Neural cell (in vitro differentiated cells): ENCODE measurements at regions not wholly inside any gene's neighbourhood (a gene's known extent, or its start where the extent isn't known, plus 50 kb on each side); places are given as distances from the start of the nearest gene placed in this dataset.

Experiments
- H2AFZ ChIP-seq: fragments of 200-600, 300-800 bp; sonication (generic), shearing (Covaris generic); 2 replicates; pipeline ENCODE4 v1.6.0; 2014; ENCODE audit warnings: low read depth, mild to moderate bottlenecking, antibody characterized with exemption, low read length, moderate library complexity
- H3F3A ChIP-seq: fragments of 200-600 bp; shearing (Covaris generic); 2 replicates; pipeline ENCODE4 v1.6.1; 2016; ENCODE audit warnings: mild to moderate bottlenecking, moderate library complexity, mixed read lengths, antibody characterized with exemption, low read length; ENCODE audit not compliant: insufficient read depth, poor library complexity, severe bottlenecking
- H3K27ac ChIP-seq: fragments of 200-600, 300-800 bp; sonication (generic), shearing (Covaris generic); 2 replicates; pipeline ENCODE4 v1.5.1; 2014; ENCODE audit warnings: mild to moderate bottlenecking, low read length, moderate library complexity
- H3K27me3 ChIP-seq: fragments of 300-800, 200-600 bp; sonication (generic), shearing (Covaris generic); 2 replicates; pipeline ENCODE4 v1.6.0; 2014; ENCODE audit warnings: mild to moderate bottlenecking, low read depth, low read length, moderate library complexity; ENCODE audit not compliant: insufficient read depth
- H3K36me3 ChIP-seq: fragments of 300-800, 200-600 bp; sonication (generic), shearing (Covaris generic); 2 replicates; pipeline ENCODE4 v1.5.1; 2014; ENCODE audit warnings: mild to moderate bottlenecking, antibody characterized with exemption, low read length, moderate library complexity; ENCODE audit not compliant: insufficient read depth
- H3K4me2 ChIP-seq: fragments of 300-800, 200-600 bp; sonication (generic), shearing (Covaris generic); 2 replicates; pipeline ENCODE4 v1.6.0; 2014; ENCODE audit warnings: mild to moderate bottlenecking, low read length
- H3K4me3 ChIP-seq: fragments of 300-800, 200-600 bp; sonication (generic), shearing (Covaris generic); 2 replicates; pipeline ENCODE4 v1.5.1; 2014; ENCODE audit warnings: mild to moderate bottlenecking, low read length, moderate library complexity
- H3K79me2 ChIP-seq: fragments of 200-600 bp; shearing (Covaris generic); replicated peaks from 2 replicates; pipeline ENCODE4 v1.6.0; 2014; ENCODE audit warnings: mild to moderate bottlenecking, low read length, moderate library complexity; ENCODE audit not compliant: insufficient read depth
- H3K9ac ChIP-seq: fragments of 300-800, 200-600 bp; sonication (generic), shearing (Covaris generic); 2 replicates; pipeline ENCODE4 v1.6.1; 2016; ENCODE audit warnings: mild to moderate bottlenecking, low read length, mixed read lengths
- H3K9me2 ChIP-seq: fragments of 200-600 bp; shearing (Covaris generic); 2 replicates; pipeline ENCODE4 v1.6.1; 2016; ENCODE audit warnings: mild to moderate bottlenecking, low read length, mixed read lengths; ENCODE audit not compliant: insufficient read depth
- H3K9me3 ChIP-seq: fragments of 200-600, 300-800 bp; sonication (generic), shearing (Covaris generic); 2 replicates; pipeline ENCODE4 v1.6.1; 2016; ENCODE audit warnings: mild to moderate bottlenecking, mixed run types, low read length, moderate library complexity, mixed read lengths
- H4K20me1 ChIP-seq: fragments of 200-600 bp; shearing (Covaris generic); 2 replicates; pipeline ENCODE4 v1.6.1; 2016; ENCODE audit warnings: mild to moderate bottlenecking, mixed run types; ENCODE audit not compliant: insufficient read depth
- EP300 ChIP-seq: fragments of 450-650 bp; conservative IDR thresholded peaks from 2 replicates; pipeline ENCODE4 v1.6.1; 2014; ENCODE audit warnings: antibody characterized with exemption, mild to moderate bottlenecking, moderate library complexity; ENCODE audit not compliant: poor library complexity, severe bottlenecking
- EZH2 ChIP-seq: fragments of 200-600, 300-800 bp; shearing (Covaris generic), sonication (generic); IDR thresholded peaks from 2 replicates; pipeline ENCODE4 v1.6.1; 2014; ENCODE audit warnings: antibody characterized with exemption, low read length, borderline replicate concordance, mild to moderate bottlenecking; ENCODE audit not compliant: insufficient read depth, poor library complexity, severe bottlenecking
- MXI1 ChIP-seq: fragments of 450-650 bp; conservative IDR thresholded peaks from 2 replicates; pipeline ENCODE4 v1.6.1; 2014; ENCODE audit warnings: antibody characterized with exemption, mild to moderate bottlenecking; ENCODE audit not compliant: poor library complexity, severe bottlenecking
- POLR2AphosphoS5 ChIP-seq: IDR thresholded peaks from 2 replicates; pipeline ENCODE4 v1.6.1; 2012
- RAD21 ChIP-seq: fragments of 450-650 bp; conservative IDR thresholded peaks from 2 replicates; pipeline ENCODE4 v1.6.1; 2014; ENCODE audit warnings: antibody characterized with exemption, mild to moderate bottlenecking, moderate library complexity
- SMC3 ChIP-seq: fragments of 450-650 bp; conservative IDR thresholded peaks from 2 replicates; pipeline ENCODE4 v1.6.1; 2014; ENCODE audit warnings: antibody characterized with exemption, mild to moderate bottlenecking, moderate library complexity; ENCODE audit not compliant: poor library complexity
- TAF1 ChIP-seq: IDR thresholded peaks from 2 replicates; pipeline ENCODE4 v1.6.1; 2012; ENCODE audit warnings: low read depth
- TF ChIP-seq, protein P1 (sequence below): IDR thresholded peaks from 2 replicates; pipeline ENCODE4 v1.6.1; 2012; ENCODE audit warnings: borderline replicate concordance
- TF ChIP-seq, protein P2 (sequence below): fragments of 450-650 bp; IDR thresholded peaks from 2 replicates; pipeline ENCODE4 v1.5.1; 2014; ENCODE audit warnings: antibody characterized with exemption, mild to moderate bottlenecking, moderate library complexity; ENCODE audit not compliant: poor library complexity, severe bottlenecking

GRCh38 chr6:67667637-67668422, 967.3 kb upstream of the ADGRB3 start:
- H3K79me2 ChIP-seq, result no peaks in the 10 kb centered on the region
- H3K9me3 ChIP-seq, result peaks cover 3% of the 10 kb centered on the region
- no peaks in the 10 kb centered on the region for H3K36me3 ChIP-seq
- H4K20me1 ChIP-seq, result no peaks in the 10 kb centered on the region
- no peak overlapping the region for H3K27ac ChIP-seq
- TF ChIP-seq RAD21 (no peak), TAF1 (no peak), MXI1 (no peak), SMC3 (no peak), EZH2 (no peak), EP300 (no peak), POLR2AphosphoS5 (no peak)
- TF ChIP-seq, protein P1, sequence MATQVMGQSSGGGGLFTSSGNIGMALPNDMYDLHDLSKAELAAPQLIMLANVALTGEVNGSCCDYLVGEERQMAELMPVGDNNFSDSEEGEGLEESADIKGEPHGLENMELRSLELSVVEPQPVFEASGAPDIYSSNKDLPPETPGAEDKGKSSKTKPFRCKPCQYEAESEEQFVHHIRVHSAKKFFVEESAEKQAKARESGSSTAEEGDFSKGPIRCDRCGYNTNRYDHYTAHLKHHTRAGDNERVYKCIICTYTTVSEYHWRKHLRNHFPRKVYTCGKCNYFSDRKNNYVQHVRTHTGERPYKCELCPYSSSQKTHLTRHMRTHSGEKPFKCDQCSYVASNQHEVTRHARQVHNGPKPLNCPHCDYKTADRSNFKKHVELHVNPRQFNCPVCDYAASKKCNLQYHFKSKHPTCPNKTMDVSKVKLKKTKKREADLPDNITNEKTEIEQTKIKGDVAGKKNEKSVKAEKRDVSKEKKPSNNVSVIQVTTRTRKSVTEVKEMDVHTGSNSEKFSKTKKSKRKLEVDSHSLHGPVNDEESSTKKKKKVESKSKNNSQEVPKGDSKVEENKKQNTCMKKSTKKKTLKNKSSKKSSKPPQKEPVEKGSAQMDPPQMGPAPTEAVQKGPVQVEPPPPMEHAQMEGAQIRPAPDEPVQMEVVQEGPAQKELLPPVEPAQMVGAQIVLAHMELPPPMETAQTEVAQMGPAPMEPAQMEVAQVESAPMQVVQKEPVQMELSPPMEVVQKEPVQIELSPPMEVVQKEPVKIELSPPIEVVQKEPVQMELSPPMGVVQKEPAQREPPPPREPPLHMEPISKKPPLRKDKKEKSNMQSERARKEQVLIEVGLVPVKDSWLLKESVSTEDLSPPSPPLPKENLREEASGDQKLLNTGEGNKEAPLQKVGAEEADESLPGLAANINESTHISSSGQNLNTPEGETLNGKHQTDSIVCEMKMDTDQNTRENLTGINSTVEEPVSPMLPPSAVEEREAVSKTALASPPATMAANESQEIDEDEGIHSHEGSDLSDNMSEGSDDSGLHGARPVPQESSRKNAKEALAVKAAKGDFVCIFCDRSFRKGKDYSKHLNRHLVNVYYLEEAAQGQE, result no peak
- TF ChIP-seq, protein P2, sequence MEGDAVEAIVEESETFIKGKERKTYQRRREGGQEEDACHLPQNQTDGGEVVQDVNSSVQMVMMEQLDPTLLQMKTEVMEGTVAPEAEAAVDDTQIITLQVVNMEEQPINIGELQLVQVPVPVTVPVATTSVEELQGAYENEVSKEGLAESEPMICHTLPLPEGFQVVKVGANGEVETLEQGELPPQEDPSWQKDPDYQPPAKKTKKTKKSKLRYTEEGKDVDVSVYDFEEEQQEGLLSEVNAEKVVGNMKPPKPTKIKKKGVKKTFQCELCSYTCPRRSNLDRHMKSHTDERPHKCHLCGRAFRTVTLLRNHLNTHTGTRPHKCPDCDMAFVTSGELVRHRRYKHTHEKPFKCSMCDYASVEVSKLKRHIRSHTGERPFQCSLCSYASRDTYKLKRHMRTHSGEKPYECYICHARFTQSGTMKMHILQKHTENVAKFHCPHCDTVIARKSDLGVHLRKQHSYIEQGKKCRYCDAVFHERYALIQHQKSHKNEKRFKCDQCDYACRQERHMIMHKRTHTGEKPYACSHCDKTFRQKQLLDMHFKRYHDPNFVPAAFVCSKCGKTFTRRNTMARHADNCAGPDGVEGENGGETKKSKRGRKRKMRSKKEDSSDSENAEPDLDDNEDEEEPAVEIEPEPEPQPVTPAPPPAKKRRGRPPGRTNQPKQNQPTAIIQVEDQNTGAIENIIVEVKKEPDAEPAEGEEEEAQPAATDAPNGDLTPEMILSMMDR, result no peak
- no peak overlapping the region for H3K9ac ChIP-seq
- no peak overlapping the region for H2AFZ ChIP-seq
- no peaks in the 10 kb centered on the region for H3K9me2 ChIP-seq
- no peak overlapping the region for H3K4me2 ChIP-seq
- H3K4me3 ChIP-seq, result no peak overlapping the region
- H3F3A ChIP-seq, result no peaks in the 10 kb centered on the region
- H3K27me3 ChIP-seq, result no peaks in the 10 kb centered on the region

GRCh38 chr6:67666177-67666964, 968.7 kb upstream of the ADGRB3 start:
- Histone ChIP-seq H3K36me3 (no peaks in the 10 kb centered on the region), H3K4me2 (no peak overlapping the region), H3K79me2 (no peaks in the 10 kb centered on the region), H2AFZ (no peak overlapping the region), H3K27ac (no peak overlapping the region), H3K9ac (no peak overlapping the region), H4K20me1 (no peaks in the 10 kb centered on the region), H3K9me3 (no peaks in the 10 kb centered on the region), H3K27me3 (no peaks in the 10 kb centered on the region), H3K9me2 (no peaks in the 10 kb centered on the region), H3K4me3 (no peak overlapping the region), H3F3A (no peaks in the 10 kb centered on the region)
- TF ChIP-seq TAF1, result no peak
- TF ChIP-seq EZH2, result no peak
- TF ChIP-seq, protein P2, result no peak
- TF ChIP-seq SMC3, result no peak
- TF ChIP-seq RAD21, result no peak
- TF ChIP-seq MXI1, result no peak
- no peak for TF ChIP-seq POLR2AphosphoS5
- TF ChIP-seq, protein P1, result no peak
- TF ChIP-seq EP300, result no peak
